ENCODE measurements at regions not wholly inside any gene's neighbourhood (a gene's known extent, or its start where the extent isn't known, plus 50 kb on each side); places are given as distances from the start of the nearest gene placed in this dataset.

- Histone ChIP-seq H3K4me3 (ENCODE audit: low read depth, low read length) (no peak overlapping the region), H3K9me3 (no peaks in the 10 kb centered on the region), H3K36me3 (no peaks in the 10 kb centered on the region), H3K27me3 (no peaks in the 10 kb centered on the region), H3K4me1 (no peaks in the 10 kb centered on the region)
- no peak for TF ChIP-seq CTCF (IDR thresholded peaks at IDR 0.05; ENCODE audit: low read depth, low read length)
- DNase-seq, result no peak
Measured at GRCh38 chr6:22819209-22819608, 249.8 kb downstream of the HDGFL1 start.

- H3K36me3 ChIP-seq, result no peaks in the 10 kb centered on the region
- H3K27me3 ChIP-seq, result no peaks in the 10 kb centered on the region
- DNase-seq, result no peak
- no peak for TF ChIP-seq CTCF (IDR thresholded peaks at IDR 0.05; ENCODE audit: low read depth, low read length)
- H3K4me3 ChIP-seq (ENCODE audit: low read depth, low read length), result no peak overlapping the region
- H3K4me1 ChIP-seq, result no peaks in the 10 kb centered on the region
- no peaks in the 10 kb centered on the region for H3K9me3 ChIP-seq
Measured at GRCh38 chr6:22821664-22822320, 252.4 kb downstream of the HDGFL1 start.

GRCh38 chr6:22825210-22825609 is 255.8 kb downstream of the HDGFL1 start:
- Histone ChIP-seq H3K27me3 (no peaks in the 10 kb centered on the region), H3K4me3 (ENCODE audit: low read depth, low read length) (no peak overlapping the region), H3K4me1 (peaks cover 9% of the 10 kb centered on the region), H3K36me3 (no peaks in the 10 kb centered on the region), H3K9me3 (no peaks in the 10 kb centered on the region)
- no peak for TF ChIP-seq CTCF (IDR thresholded peaks at IDR 0.05; ENCODE audit: low read depth, low read length)
- no peak for DNase-seq

- DNase-seq, result no peak
- peaks cover 9% of the 10 kb centered on the region for H3K4me1 ChIP-seq
- no peaks in the 10 kb centered on the region for H3K9me3 ChIP-seq
- H3K36me3 ChIP-seq, result no peaks in the 10 kb centered on the region
- H3K27me3 ChIP-seq, result no peaks in the 10 kb centered on the region
- no peak for TF ChIP-seq CTCF (IDR thresholded peaks at IDR 0.05; ENCODE audit: low read depth, low read length)
- no peak overlapping the region for H3K4me3 ChIP-seq (ENCODE audit: low read depth, low read length)
Measured at GRCh38 chr6:22826961-22827360, 257.6 kb downstream of the HDGFL1 start.

- H3K4me3 ChIP-seq (ENCODE audit: low read depth, low read length), result no peak overlapping the region
- DNase-seq, result no peak
- H3K9me3 ChIP-seq, result no peaks in the 10 kb centered on the region
- no peaks in the 10 kb centered on the region for H3K36me3 ChIP-seq
- peaks cover 9% of the 10 kb centered on the region for H3K4me1 ChIP-seq
- no peak for TF ChIP-seq CTCF (IDR thresholded peaks at IDR 0.05; ENCODE audit: low read depth, low read length)
- no peaks in the 10 kb centered on the region for H3K27me3 ChIP-seq
Measured at GRCh38 chr6:22827760-22828159, 258.4 kb downstream of the HDGFL1 start.

GRCh38 chr6:22828179-22829062 is 259.1 kb downstream of the HDGFL1 start:
- Histone ChIP-seq H3K4me3 (ENCODE audit: low read depth, low read length) (peak overlapping the region; percentile 35), H3K36me3 (no peaks in the 10 kb centered on the region), H3K9me3 (no peaks in the 10 kb centered on the region), H3K27me3 (no peaks in the 10 kb centered on the region), H3K4me1 (peaks cover 9% of the 10 kb centered on the region)
- peak; percentile 53 for DNase-seq
- TF ChIP-seq CTCF (IDR thresholded peaks at IDR 0.05; ENCODE audit: low read depth, low read length), result peak; percentile 89
